CD4-positive, alpha-beta T cell treated with Interleukin-10 for 1 hour (primary cell): ENCODE measurements at regions not wholly inside any gene's neighbourhood (a gene's known extent, or its start where the extent isn't known, plus 50 kb on each side); places are given as distances from the start of the nearest gene placed in this dataset.
A peak's percentile ranks its signal among the peaks of the same experiment; 100 is the strongest.
"Not testable (repeated sequence)": the region's sequence is repeated elsewhere in the genome, so short reads cannot be mapped to it uniquely, and the experiment has no call there.

ENCODE experiments used
- DNase-seq: peaks from one replicate; pipeline ENCODE4 v3.0.0-alpha.2; 2020

GRCh38 chr18:54662986-54663385, 71.9 kb downstream of the DYNAP start:
- DNase-seq = no peak

- not testable (repeated sequence) for DNase-seq
These were observed 78.7 kb downstream of the DYNAP start for GRCh38 chr18:54669701-54670100.

GRCh38 chr18:54671291-54671881, 80.3 kb downstream of the DYNAP start:
- DNase-seq = peak; percentile 34

- no peak for DNase-seq
These were observed 81.1 kb downstream of the DYNAP start for GRCh38 chr18:54672109-54672508.

DNA sequence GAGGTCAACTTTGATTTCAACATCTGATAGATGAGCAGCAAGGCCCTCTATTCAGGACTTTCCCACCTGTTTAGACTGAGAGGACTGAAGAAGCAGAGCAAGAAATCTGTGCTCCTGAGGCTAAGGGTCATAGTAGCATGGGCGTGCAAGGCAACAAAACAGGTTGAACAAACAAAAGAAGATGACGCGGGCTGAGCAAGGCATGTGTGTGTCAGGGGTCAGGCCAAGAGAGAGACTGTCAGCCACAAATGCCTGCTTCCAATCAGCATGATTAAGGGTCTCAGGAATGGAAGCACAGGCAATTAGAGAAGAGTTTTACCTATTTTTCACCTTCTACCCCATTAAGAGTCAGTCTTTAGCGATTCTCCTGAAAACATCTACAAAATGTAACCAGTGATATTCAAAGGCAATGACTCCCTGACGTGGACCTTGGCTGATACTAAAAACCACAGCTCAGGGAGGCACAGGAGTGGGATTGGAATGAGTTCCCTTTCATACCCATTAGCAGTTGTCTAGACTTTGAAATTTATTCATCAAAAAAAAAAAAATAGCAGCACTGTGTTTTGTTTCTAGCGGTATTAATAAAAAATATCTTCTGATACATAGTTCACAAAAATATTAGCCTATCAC, 81.9 kb downstream of the DYNAP start:
- no peak for DNase-seq

- DNase-seq = no peak
These were observed 82.9 kb downstream of the DYNAP start for GRCh38 chr18:54673936-54674335.

GRCh38 chr18:54675076-54675475, 84.0 kb downstream of the DYNAP start:
- no peak for DNase-seq

DNA sequence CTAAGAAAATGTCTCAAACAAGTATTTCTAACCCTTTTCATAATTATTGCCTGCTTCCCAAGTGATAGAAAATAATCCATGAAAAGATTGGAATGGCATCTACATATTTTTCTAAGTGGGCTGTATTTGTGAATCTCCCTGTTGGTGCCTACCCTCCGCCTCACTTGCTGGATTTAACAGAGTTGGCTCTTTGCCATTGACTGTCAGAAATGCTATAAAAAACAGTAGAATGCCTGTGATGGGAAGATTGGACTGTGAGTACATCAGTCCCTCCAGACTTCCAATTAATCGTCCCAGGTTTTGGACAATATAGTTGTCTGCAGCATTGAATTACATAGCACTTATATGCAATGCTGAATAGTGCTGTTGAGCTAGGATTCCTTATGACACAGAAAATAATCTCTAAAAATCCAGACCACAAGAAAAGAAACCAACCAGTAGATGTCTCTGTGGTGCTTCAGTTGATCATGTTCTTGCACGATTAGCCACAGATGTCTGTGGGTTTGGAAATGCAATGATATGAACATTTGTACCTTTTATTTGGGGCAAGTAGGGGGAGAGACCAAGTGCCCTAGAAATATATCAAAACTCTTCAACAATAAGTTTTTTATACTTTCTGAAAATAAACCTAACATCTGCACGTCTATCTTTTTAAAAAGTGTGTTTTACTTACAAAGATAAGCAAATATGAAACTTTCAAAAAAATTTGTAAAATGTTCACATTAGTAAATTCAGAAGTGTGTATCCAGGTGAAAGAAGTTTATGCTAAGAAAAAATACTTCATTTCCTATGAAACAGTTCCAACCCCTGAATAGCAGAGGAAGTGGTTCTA, 88.5 kb downstream of the DYNAP start:
- DNase-seq = peak; percentile 44

GRCh38 chr18:54684784-54685183, 93.7 kb downstream of the DYNAP start:
- DNase-seq = no peak

- DNase-seq = no peak
These were observed 98.3 kb downstream of the DYNAP start for GRCh38 chr18:54689319-54689718.

DNA sequence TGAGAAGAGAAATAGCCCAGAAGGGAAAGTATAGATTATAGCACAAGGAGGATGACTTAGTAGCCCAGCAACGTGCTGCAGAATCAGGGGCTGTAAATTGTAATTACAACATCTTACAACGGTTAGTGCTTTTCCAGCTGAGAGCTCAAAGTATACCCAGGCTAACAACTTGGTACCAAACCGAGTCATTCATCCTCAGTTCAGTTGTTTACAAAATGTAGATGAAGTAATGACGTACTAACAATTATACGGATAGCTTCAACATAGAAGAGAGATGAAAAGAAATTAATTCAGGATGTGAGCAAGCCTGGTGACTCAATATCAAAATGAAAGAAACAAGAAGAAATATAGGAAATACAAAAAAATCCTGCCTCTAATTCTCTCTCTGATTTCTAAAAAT, 99.2 kb downstream of the DYNAP start:
- no peak for DNase-seq

GRCh38 chr18:54692463-54692862, 101.4 kb downstream of the DYNAP start:
- DNase-seq = no peak

GRCh38 chr18:54696616-54697293, 105.7 kb downstream of the DYNAP start:
- no peak for DNase-seq

- DNase-seq = no peak
These were observed 109.5 kb downstream of the DYNAP start for GRCh38 chr18:54700580-54700979.

- no peak for DNase-seq
These were observed 111.6 kb downstream of the DYNAP start for GRCh38 chr18:54702686-54703085.

DNA sequence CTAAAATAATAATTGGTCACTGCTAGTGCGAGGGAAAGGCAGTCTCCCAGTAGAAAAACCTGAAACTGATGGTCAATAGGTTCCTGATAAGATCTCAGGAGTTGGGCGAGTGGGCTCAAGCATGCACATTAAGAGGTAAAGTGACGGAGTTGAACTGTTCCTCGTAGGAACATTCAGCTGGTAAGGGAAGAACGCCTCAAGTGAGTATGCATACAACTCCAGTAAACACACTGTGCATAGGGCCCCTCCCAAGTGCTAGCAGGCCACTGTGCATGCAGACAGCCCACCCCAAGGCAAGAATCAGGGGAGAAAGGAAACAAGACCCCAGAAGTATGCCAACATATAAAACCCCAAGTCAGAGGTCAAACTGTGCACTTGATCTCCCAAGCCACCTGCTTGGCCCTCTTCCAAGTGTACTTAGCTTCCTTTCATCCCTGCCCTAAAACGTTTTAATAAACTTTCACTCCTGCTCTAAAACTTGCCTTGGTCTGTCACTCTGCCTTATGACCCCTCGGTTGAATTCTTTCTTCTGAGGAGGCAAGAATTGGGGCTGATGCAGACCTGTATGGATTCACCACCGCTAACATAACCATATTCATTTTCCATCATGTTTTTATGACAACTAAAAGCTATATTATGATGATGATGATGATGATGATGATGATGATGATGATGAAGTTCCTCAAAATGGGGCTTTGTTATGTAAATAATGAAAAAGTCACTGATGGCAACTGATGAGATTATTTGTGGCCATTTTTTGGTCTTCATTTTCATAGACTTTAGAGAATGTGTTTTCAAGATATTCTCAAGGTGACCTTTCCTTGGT, 118.0 kb upstream of the RAB27B start:
- DNase-seq = no peak

- DNase-seq = no peak
These were observed 117.4 kb upstream of the RAB27B start for GRCh38 chr18:54710900-54711281.

DNA sequence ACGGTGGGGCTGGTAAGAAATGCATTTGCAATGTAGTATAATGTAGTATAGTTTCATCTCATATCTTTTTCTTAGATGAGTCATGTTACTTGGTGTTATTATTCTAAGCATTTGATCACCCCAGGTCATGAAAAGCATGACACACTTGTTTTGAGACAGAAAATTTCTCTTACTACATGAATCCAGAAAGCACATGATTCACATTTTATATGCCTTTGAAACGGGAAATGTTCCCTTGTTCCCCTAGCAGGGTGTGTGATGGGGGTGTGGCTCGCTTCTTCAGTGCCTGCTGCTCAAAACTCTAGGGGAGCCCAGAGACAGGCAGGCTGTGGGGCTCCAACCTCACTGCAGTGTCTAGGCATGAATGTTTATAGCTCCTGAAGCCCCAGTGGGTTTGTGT, 116.0 kb upstream of the RAB27B start:
- DNase-seq = no peak

- DNase-seq = no peak
These were observed 115.5 kb upstream of the RAB27B start for GRCh38 chr18:54712758-54713157.

DNA sequence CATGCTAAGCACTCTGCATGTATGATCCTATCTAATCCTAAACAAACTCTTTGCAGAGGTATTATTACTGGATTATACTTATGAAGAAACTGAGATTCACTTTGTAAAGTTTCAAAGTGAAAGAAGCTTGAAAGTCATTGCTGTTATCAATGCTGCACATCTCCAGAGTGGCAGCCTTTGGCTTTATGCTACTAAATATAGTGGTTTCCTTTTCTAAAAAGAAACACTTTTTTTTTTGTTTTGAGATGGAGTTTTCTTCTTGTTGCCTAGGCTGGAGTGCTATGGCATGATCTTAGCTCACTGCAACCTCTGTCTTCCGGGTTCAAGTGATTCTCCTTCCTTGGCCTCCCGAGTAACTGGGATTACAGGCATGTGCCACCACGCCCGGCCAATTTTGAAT, 114.9 kb upstream of the RAB27B start:
- no peak for DNase-seq

- no peak for DNase-seq
These were observed 113.4 kb upstream of the RAB27B start for GRCh38 chr18:54714851-54715250.

DNA sequence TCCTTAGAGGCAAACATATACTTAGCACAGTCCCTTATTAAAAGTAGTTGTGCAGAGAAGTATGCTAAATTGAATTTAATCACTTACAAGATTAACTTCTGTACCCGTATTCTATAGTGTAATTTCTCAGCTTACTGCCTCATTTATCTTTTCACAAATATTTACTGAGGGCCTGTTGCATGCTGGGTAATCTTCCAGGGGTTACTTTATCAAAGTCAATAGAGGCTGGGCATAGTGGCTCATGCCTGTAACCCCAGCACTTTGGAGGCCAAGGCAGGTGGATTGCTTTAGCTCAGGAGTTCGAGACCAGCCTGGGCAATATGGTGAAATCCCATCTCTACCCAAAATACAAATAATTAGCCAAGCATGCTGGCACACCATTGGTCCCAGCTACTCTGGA, 111.7 kb upstream of the RAB27B start:
- no peak for DNase-seq
